Omental fat pad (tissue), 3 donors: ENCODE measurements at regions not wholly inside any gene's neighbourhood (a gene's known extent, or its start where the extent isn't known, plus 50 kb on each side); places are given as distances from the start of the nearest gene placed in this dataset.

Source experiments
- ATAC-seq: fragments of 150-250 bp; one replicate; pipeline ENCODE4 v1.9.1; 2016; ENCODE audit warnings: mild to moderate bottlenecking, moderate library complexity; ENCODE audit not compliant: low FRiP score
- DNase-seq: peaks from one replicate; pipeline ENCODE4 v3.0.0-alpha.2; 2019; ENCODE audit warnings: low spot score
- CTCF ChIP-seq, 3 donors: fragments of 450-650 bp; IDR thresholded peaks; one replicate each; pipeline ENCODE4 v1.5.1; 2016 to 2017; ENCODE audit warnings: antibody characterized with exemption in 3 of 3, mild to moderate bottlenecking in 3 of 3, moderate library complexity in 2 of 3

- ATAC-seq (no peak), DNase-seq (no peak)
- TF ChIP-seq CTCF (IDR thresholded peaks at IDR 0.05) = no peak
Observed at GRCh38 chr10:90975096-90975495, 54.2 kb upstream of the ANKRD1 start.

- no peak for TF ChIP-seq CTCF (IDR thresholded peaks at IDR 0.05)
- DNase-seq (no peak), ATAC-seq (no peak)
Observed at GRCh38 chr10:90977162-90977854, 56.4 kb upstream of the ANKRD1 start.

GRCh38 chr10:90977855-90978486 lies 57.1 kb upstream of the ANKRD1 start:
- no peak for TF ChIP-seq CTCF (IDR thresholded peaks at IDR 0.05)
- DNase-seq (no peak), ATAC-seq (no peak)

GRCh38 chr10:90982406-90983008 lies 61.6 kb upstream of the ANKRD1 start:
- ATAC-seq (no peak), DNase-seq (no peak)
- no peak for TF ChIP-seq CTCF (IDR thresholded peaks at IDR 0.05)

- TF ChIP-seq CTCF (IDR thresholded peaks at IDR 0.05) = no peak
- DNase-seq = no peak
Observed at GRCh38 chr10:90983914-90984549, 63.1 kb upstream of the ANKRD1 start.

GRCh38 chr10:90984898-90985297 lies 64.0 kb upstream of the ANKRD1 start:
- ATAC-seq = no peak
- DNase-seq = no peak
- no peak for TF ChIP-seq CTCF (IDR thresholded peaks at IDR 0.05)

More at GRCh38 chr10:90983914-90984549, 63.1 kb upstream of the ANKRD1 start:
- ATAC-seq = no peak
